CD14-positive monocyte (primary cell): ENCODE measurements at regions not wholly inside any gene's neighbourhood (a gene's known extent, or its start where the extent isn't known, plus 50 kb on each side); places are given as distances from the start of the nearest gene placed in this dataset.

Experiments used
- DNase-seq, 3 donors: peaks; one replicate each; pipeline ENCODE4 v3.0.0-alpha.2; 2011 to 2022
- H2AFZ ChIP-seq: 2 replicates; pipeline ENCODE4 v1.6.0; 2012; ENCODE audit warnings: mild to moderate bottlenecking, low read depth, low read length, inconsistent platforms; ENCODE audit not compliant: insufficient read depth, poor library complexity, severe bottlenecking
- H3K27ac ChIP-seq, 2 donors: 1 replicate in 1 of 2; 2 replicates in 1 of 2; pipeline ENCODE4 v1.5.1; 2012 to 2013; ENCODE audit warnings: low read length in 2 of 2, control low read depth in 1 of 2, inconsistent platforms in 1 of 2, low read depth in 1 of 2, mild to moderate bottlenecking in 1 of 2
- H3K27me3 ChIP-seq, 2 donors: one replicate each; pipeline versions ENCODE4 v1.6.0 to v1.6.1; 2011 to 2013; ENCODE audit warnings: low read length in 2 of 2; ENCODE audit not compliant: control insufficient read depth in 2 of 2, insufficient read depth in 2 of 2
- H3K36me3 ChIP-seq, 2 donors: replicated peaks in 1 of 2; 1 replicate in 1 of 2; 2 replicates in 1 of 2; pipeline versions ENCODE4 v1.5.1 to v1.6.1; 2012 to 2013; ENCODE audit warnings: low read length in 2 of 2, control low read depth in 1 of 2, inconsistent platforms in 1 of 2, mild to moderate bottlenecking in 1 of 2; ENCODE audit not compliant: insufficient read depth in 2 of 2, control insufficient read depth in 1 of 2
- H3K4me1 ChIP-seq, 2 donors: 1 replicate in 1 of 2; 2 replicates in 1 of 2; pipeline versions ENCODE4 v1.5.1 to v1.6.1; 2012 to 2013; ENCODE audit warnings: low read length in 2 of 2, control low read depth in 1 of 2, inconsistent platforms in 1 of 2, mild to moderate bottlenecking in 1 of 2, moderate library complexity in 1 of 2; ENCODE audit not compliant: insufficient read depth in 2 of 2, control insufficient read depth in 1 of 2
- H3K4me2 ChIP-seq: replicated peaks from 2 replicates; pipeline ENCODE3; 2012; ENCODE audit warnings: low read length, moderate library complexity, mild to moderate bottlenecking; ENCODE audit not compliant: poor library complexity, severe bottlenecking; ENCODE audit errors: extremely low read depth
- H3K4me3 ChIP-seq, 3 experiments: fragments of 200-600 bp in 1 of 3; sonication (generic) in 1 of 3; replicated peaks in 1 of 3; 1 replicate in 2 of 3; 2 replicates in 1 of 3; pipeline ENCODE4 v1.5.1; 2011 to 2013; ENCODE audit warnings: low read length in 3 of 3, mild to moderate bottlenecking in 3 of 3, control low read depth in 2 of 3, low read depth in 2 of 3, inconsistent platforms in 1 of 3, moderate library complexity in 1 of 3
- H3K79me2 ChIP-seq: 2 replicates; pipeline ENCODE4 v1.6.0; 2012; ENCODE audit warnings: mild to moderate bottlenecking, control low read depth, inconsistent platforms, low read length, moderate library complexity; ENCODE audit not compliant: insufficient read depth
- H3K9ac ChIP-seq: 2 replicates; pipeline ENCODE4 v1.6.0; 2017; ENCODE audit warnings: low read length, mild to moderate bottlenecking; ENCODE audit not compliant: insufficient read depth, poor library complexity, severe bottlenecking
- H3K9me3 ChIP-seq, 2 donors: replicated peaks in 1 of 2; 1 replicate in 1 of 2; 2 replicates in 1 of 2; pipeline versions ENCODE4 v1.5.1 to v1.6.1; 2012 to 2013; ENCODE audit warnings: low read length in 2 of 2, control low read depth in 1 of 2; ENCODE audit not compliant: control insufficient read depth in 1 of 2, insufficient read depth in 1 of 2
- H4K20me1 ChIP-seq: 2 replicates; pipeline ENCODE4 v1.6.0; 2012; ENCODE audit warnings: mild to moderate bottlenecking, low read length, control low read depth, moderate library complexity; ENCODE audit not compliant: insufficient read depth
- H3K27ac Mint-ChIP-seq, 7 donors: one replicate each; pipeline ENCODE4 v1.8.0; 2020; ENCODE audit warnings: mild to moderate bottlenecking in 7 of 7, mixed read lengths in 7 of 7, moderate library complexity in 6 of 7, inconsistent platforms in 2 of 7
- H3K27me3 Mint-ChIP-seq, 3 donors: one replicate each; pipeline ENCODE4 v1.8.0; 2021 to 2022; ENCODE audit warnings: low read depth in 3 of 3, mild to moderate bottlenecking in 3 of 3, mixed read lengths in 3 of 3, moderate library complexity in 3 of 3, inconsistent platforms in 1 of 3
- H3K36me3 Mint-ChIP-seq, 2 donors: one replicate each; pipeline ENCODE4 v1.8.0; 2020; ENCODE audit warnings: mixed read lengths in 2 of 2, inconsistent platforms in 1 of 2, mild to moderate bottlenecking in 1 of 2
- H3K4me1 Mint-ChIP-seq: one replicate; pipeline ENCODE4 v1.8.0; 2020; ENCODE audit warnings: mild to moderate bottlenecking, mixed read lengths
- H3K4me3 Mint-ChIP-seq, 2 donors: one replicate each; pipeline ENCODE4 v1.8.0; 2020; ENCODE audit warnings: mild to moderate bottlenecking in 2 of 2, mixed read lengths in 2 of 2, moderate library complexity in 1 of 2
- H3K9me3 Mint-ChIP-seq, 7 donors: one replicate each; pipeline ENCODE4 v1.8.0; 2020 to 2022; ENCODE audit warnings: mixed read lengths in 7 of 7, mild to moderate bottlenecking in 6 of 7, moderate library complexity in 6 of 7, inconsistent platforms in 2 of 7
- CTCF ChIP-seq: fragments of 200-600 bp; IDR thresholded peaks from one replicate; pipeline ENCODE4 v1.8.0; 2022; ENCODE audit warnings: antibody characterized with exemption, mild to moderate bottlenecking
- WGBS: methylation state at CpG from one replicate; pipeline ENCODE4 v1.1.5; 2013; ENCODE audit warnings: missing lambda C conversion rate; ENCODE audit not compliant: insufficient coverage; 5-methylcytosine and 5-hydroxymethylcytosine counted together
- intact Hi-C, 2 donors: fragments of 100-400 bp; cut with micrococcal nuclease; formaldehyde crosslinking; loops; one replicate each; pipeline versions ENCODE4 v1.15.0 to v1.15.1; 2023

- H3K27me3 ChIP-seq: no peaks in the 10 kb centered on the region
- no peak overlapping the region for H3K4me3 ChIP-seq
- H3K27ac ChIP-seq: no peak overlapping the region
- H3K9ac ChIP-seq: no peak overlapping the region
- no peaks in the 10 kb centered on the region for H3K36me3 ChIP-seq
- intact Hi-C loops: no loop called here
- H3K4me1 Mint-ChIP-seq: peaks cover 4% of the 10 kb centered on the region
- peaks cover 3 to 15% of the 10 kb centered on the region in 2 donors for H3K9me3 ChIP-seq
- no peaks in the 10 kb centered on the region for H3K4me1 ChIP-seq
- H2AFZ ChIP-seq: no peak overlapping the region
- no peaks in the 10 kb centered on the region for H4K20me1 ChIP-seq
- no peak overlapping the region for H3K4me2 ChIP-seq
- no peak overlapping the region for H3K4me3 Mint-ChIP-seq
- no peak for TF ChIP-seq CTCF
- peaks cover 7 to 15% (median 12%) of the 10 kb centered on the region in 7 donors for H3K9me3 Mint-ChIP-seq
- no peak overlapping the region for H3K27ac Mint-ChIP-seq
- WGBS: no CpG with 5 or more reads among the region's 5 CpGs
- no peaks in the 10 kb centered on the region for H3K36me3 Mint-ChIP-seq
- no peaks in the 10 kb centered on the region for H3K79me2 ChIP-seq
- no peak for DNase-seq
- H3K27me3 Mint-ChIP-seq: peaks cover 0 to 2% (median 0%) of the 10 kb centered on the region in 3 donors
These were observed 139.8 kb upstream of the ZEB1 start for GRCh38 chr10:31179091-31179680.

GRCh38 chr10:31186225-31187000, 132.6 kb upstream of the ZEB1 start:
- H2AFZ ChIP-seq: no peak overlapping the region
- H3K27me3 ChIP-seq: no peaks in the 10 kb centered on the region
- Mint-ChIP-seq H3K4me1 (peaks cover 5% of the 10 kb centered on the region), H3K4me3 (no peak overlapping the region), H3K27me3 (no peaks in the 10 kb centered on the region), H3K9me3 (peaks cover 0 to 2% (median 0%) of the 10 kb centered on the region in 7 donors), H3K36me3 (no peaks in the 10 kb centered on the region), H3K27ac (no peak overlapping the region)
- no peaks in the 10 kb centered on the region for H3K9me3 ChIP-seq
- no peaks in the 10 kb centered on the region for H4K20me1 ChIP-seq
- H3K4me1 ChIP-seq: no peaks in the 10 kb centered on the region
- no peaks in the 10 kb centered on the region for H3K36me3 ChIP-seq
- peak; percentile 12 for TF ChIP-seq CTCF
- no peak overlapping the region for H3K9ac ChIP-seq
- H3K27ac ChIP-seq: no peak overlapping the region
- intact Hi-C loops: no loop called here
- no peak overlapping the region for H3K4me2 ChIP-seq
- WGBS: 92% methylated on average over 2 of the region's 7 CpGs
- H3K4me3 ChIP-seq: no peak overlapping the region
- no peak for DNase-seq
- no peaks in the 10 kb centered on the region for H3K79me2 ChIP-seq
